ENCODE measurements at regions not wholly inside any gene's neighbourhood (a gene's known extent, or its start where the extent isn't known, plus 50 kb on each side); places are given as distances from the start of the nearest gene placed in this dataset.
"Not testable (repeated sequence)": the region's sequence is repeated elsewhere in the genome, so short reads cannot be mapped to it uniquely, and the experiment has no call there.

- TF ChIP-seq USF2 (IDR thresholded peaks at IDR 0.05; ENCODE audit: borderline replicate concordance, low read depth, low read length) (no peak), IKZF1 (conservative IDR thresholded peaks at IDR 0.05) (peak; percentile 27; the same call in 1 of the 2 replicates), MTA2 (IDR thresholded peaks at IDR 0.05; ENCODE audit: low read depth) (peak; percentile 62; the same call in 1 of the 2 replicates)
These were observed 75.5 kb upstream of the ELOVL5 start (continued) for GRCh38 chr6:53424300-53424699.

- H3K36me3 ChIP-seq (ENCODE audit: control insufficient read depth in 2 of 2, insufficient read depth in 2 of 2, low read length in 1 of 2); H3K9ac ChIP-seq (ENCODE audit: control insufficient read depth, insufficient read depth, low read length); H3K9me3 ChIP-seq (replicated peaks; ENCODE audit: control insufficient read depth, insufficient read depth, low read length); H3K4me2 ChIP-seq (ENCODE audit: control insufficient read depth, insufficient read depth); H3K4me3 ChIP-seq; in situ Hi-C loops (cut with MboI); H3K27ac ChIP-seq (ENCODE audit: control insufficient read depth, insufficient read depth); DNase-seq (ENCODE audit: low read depth, low spot score); FAIRE-seq; intact Hi-C loops (cut with micrococcal nuclease; ENCODE audit: unreplicated experiment); H3K4me1 ChIP-seq (ENCODE audit: control insufficient read depth, insufficient read depth, low read length); H3K27me3 ChIP-seq (replicated peaks in 1 of 2; ENCODE audit: control insufficient read depth in 2 of 2, insufficient read depth in 2 of 2, low read length in 1 of 2); H4K20me1 ChIP-seq (ENCODE audit: control insufficient read depth, insufficient read depth); H3K79me2 ChIP-seq (ENCODE audit: control insufficient read depth, insufficient read depth, low read length); BruUV-seq (replicated peaks); ATAC-seq; H2AFZ ChIP-seq (ENCODE audit: control insufficient read depth, low read depth, low read length): not testable (repeated sequence)
- ChIA-PET CTCF (interaction anchor here (0.6 to 3.3 kb wide), 4 partner anchors 12 to 150 kb away, joined by 3 to 23 read pairs (median 5); no protein-coding TSS in a partner anchor), SMC1A (ENCODE audit: uncharacterized antibody, unreplicated experiment) (interaction anchor here (0.6 to 7.4 kb wide), 9 partner anchors 7 to 855 kb away, joined by 3 to 97 read pairs (median 5); no protein-coding TSS in a partner anchor), RAD21 (ENCODE audit: unreplicated experiment) (interaction anchor here (1.0 to 8.7 kb wide), 5 partner anchors 13 to 80 kb away, joined by 3 to 125 read pairs (median 3); no protein-coding TSS in a partner anchor), POLR2A (interaction anchor here (0.6 to 2.7 kb wide), 5 partner anchors 10 to 249 kb away, joined by 3 to 9 read pairs (median 4); no protein-coding TSS in a partner anchor)
These were observed 74.8 kb upstream of the ELOVL5 start for GRCh38 chr6:53423560-53423959.

GRCh38 chr6:53419026-53419425 lies 70.3 kb upstream of the ELOVL5 start:
- no peak overlapping the region for H3K4me3 ChIP-seq
- H3K36me3 ChIP-seq (ENCODE audit: control insufficient read depth in 2 of 2, insufficient read depth in 2 of 2, low read length in 1 of 2) = no peaks in the 10 kb centered on the region
- FAIRE-seq = no peak
- WGBS (ENCODE audit: insufficient coverage, insufficient replicate concordance, low lambda C conversion rate, missing lambda C conversion rate) = 94% methylated on average over 1 of the region's 1 CpG
- H3K4me1 ChIP-seq (ENCODE audit: control insufficient read depth, insufficient read depth, low read length) = no peaks in the 10 kb centered on the region
- ChIA-PET CTCF (interaction anchor here (1.0 to 2.7 kb wide), 4 partner anchors 8 to 74 kb away, joined by 3 to 12 read pairs (median 4); no protein-coding TSS in a partner anchor), RAD21 (ENCODE audit: unreplicated experiment) (interaction anchor here (1.5 kb wide), 1 partner anchor 9 kb away, joined by 5 read pairs; no protein-coding TSS in a partner anchor), SMC1A (ENCODE audit: uncharacterized antibody, unreplicated experiment) (interaction anchor here (0.7 to 1.5 kb wide), 3 partner anchors 12 to 246 kb away, joined by 3 to 4 read pairs (median 3); no protein-coding TSS in a partner anchor), POLR2A (no interaction called here)
- DNase-seq (ENCODE audit: low read depth, low spot score) = no peak
- no peaks in the 10 kb centered on the region for H3K9me3 ChIP-seq (replicated peaks; ENCODE audit: control insufficient read depth, insufficient read depth, low read length)
- in situ Hi-C loops (cut with MboI) (no loop called here), intact Hi-C loops (cut with micrococcal nuclease; ENCODE audit: unreplicated experiment) (no loop called here)
- peaks cover 0 to under 1% of the 10 kb centered on the region in 2 experiments; a peak in 1 of 4 replicates for H3K27me3 ChIP-seq (replicated peaks in 1 of 2; ENCODE audit: control insufficient read depth in 2 of 2, insufficient read depth in 2 of 2, low read length in 1 of 2)
- no TSS peak for BruUV-seq (replicated peaks)
- no peaks in the 10 kb centered on the region for H3K79me2 ChIP-seq (ENCODE audit: control insufficient read depth, insufficient read depth, low read length)
- no peaks in the 10 kb centered on the region for H4K20me1 ChIP-seq (ENCODE audit: control insufficient read depth, insufficient read depth)
- no peak overlapping the region for H3K27ac ChIP-seq (ENCODE audit: control insufficient read depth, insufficient read depth)
- H3K9ac ChIP-seq (ENCODE audit: control insufficient read depth, insufficient read depth, low read length) = no peak overlapping the region
- H3K4me2 ChIP-seq (ENCODE audit: control insufficient read depth, insufficient read depth) = no peak overlapping the region
- H2AFZ ChIP-seq (ENCODE audit: control insufficient read depth, low read depth, low read length) = no peak overlapping the region
- ATAC-seq = no peak
- no peak for TF ChIP-seq POLR2AphosphoS2 (IDR thresholded peaks at IDR 0.05; ENCODE audit: low read depth, low read length)
- no peak for TF ChIP-seq JUND (IDR thresholded peaks at IDR 0.05; ENCODE audit: low read depth, low read length)
- TF ChIP-seq BHLHE40 (IDR thresholded peaks at IDR 0.05; ENCODE audit: borderline replicate concordance in 1 of 2, low read depth in 2 of 2, low read length in 1 of 2) = no peak
- TF ChIP-seq RELA (IDR thresholded peaks at IDR 0.05; ENCODE audit: borderline replicate concordance, partially characterized antibody) = no peak
- TF ChIP-seq SPI1 (IDR thresholded peaks at IDR 0.05; ENCODE audit: borderline replicate concordance, insufficient read depth, low read depth, low read length) = no peak
- TF ChIP-seq SUZ12 (IDR thresholded peaks at IDR 0.05; ENCODE audit: unreplicated experiment) = no peak
- TF ChIP-seq MYB (IDR thresholded peaks at IDR 0.05; ENCODE audit: borderline replicate concordance, low read depth, low read length) = no peak
- TF ChIP-seq SREBF2 (IDR thresholded peaks at IDR 0.05; ENCODE audit: low read length) = no peak
- TF ChIP-seq MEF2B (IDR thresholded peaks at IDR 0.05; ENCODE audit: partially characterized antibody, poor library complexity, severe bottlenecking) = no peak
- TF ChIP-seq MEF2A (IDR thresholded peaks at IDR 0.05; ENCODE audit: insufficient read depth, low read depth, low read length) = no peak
- TF ChIP-seq IRF4 (IDR thresholded peaks at IDR 0.05; ENCODE audit: low read depth, low read length) = no peak
- no peak for TF ChIP-seq KLF5 (IDR thresholded peaks at IDR 0.05; ENCODE audit: partially characterized antibody)

Measured in GM12878 (cell line).